Ishikawa (cell line): ENCODE measurements at regions not wholly inside any gene's neighbourhood (a gene's known extent, or its start where the extent isn't known, plus 50 kb on each side); places are given as distances from the start of the nearest gene placed in this dataset.

Experiments
- CREB1 ChIP-seq: IDR thresholded peaks from 2 replicates; pipeline ENCODE4 v1.6.1; 2012; ENCODE audit warnings: low read depth
- EGR1 ChIP-seq: IDR thresholded peaks from 2 replicates; pipeline ENCODE4 v1.6.1; 2012
- EP300 ChIP-seq: IDR thresholded peaks from 2 replicates; pipeline ENCODE4 v1.6.1; 2012; ENCODE audit warnings: borderline replicate concordance
- TAF1 ChIP-seq: IDR thresholded peaks from 2 replicates; pipeline ENCODE4 v1.6.1; 2012; ENCODE audit warnings: low read depth, mild to moderate bottlenecking
- ZBTB7A ChIP-seq: IDR thresholded peaks from 2 replicates; pipeline ENCODE4 v1.6.1; 2012; ENCODE audit warnings: low read depth
- TF ChIP-seq, protein P1 (sequence below): IDR thresholded peaks from 2 replicates; pipeline ENCODE4 v1.6.1; 2012
- TF ChIP-seq, protein P2 (sequence below): IDR thresholded peaks from 2 replicates; pipeline ENCODE4 v1.6.1; 2012; ENCODE audit warnings: low read depth, mild to moderate bottlenecking

DNA sequence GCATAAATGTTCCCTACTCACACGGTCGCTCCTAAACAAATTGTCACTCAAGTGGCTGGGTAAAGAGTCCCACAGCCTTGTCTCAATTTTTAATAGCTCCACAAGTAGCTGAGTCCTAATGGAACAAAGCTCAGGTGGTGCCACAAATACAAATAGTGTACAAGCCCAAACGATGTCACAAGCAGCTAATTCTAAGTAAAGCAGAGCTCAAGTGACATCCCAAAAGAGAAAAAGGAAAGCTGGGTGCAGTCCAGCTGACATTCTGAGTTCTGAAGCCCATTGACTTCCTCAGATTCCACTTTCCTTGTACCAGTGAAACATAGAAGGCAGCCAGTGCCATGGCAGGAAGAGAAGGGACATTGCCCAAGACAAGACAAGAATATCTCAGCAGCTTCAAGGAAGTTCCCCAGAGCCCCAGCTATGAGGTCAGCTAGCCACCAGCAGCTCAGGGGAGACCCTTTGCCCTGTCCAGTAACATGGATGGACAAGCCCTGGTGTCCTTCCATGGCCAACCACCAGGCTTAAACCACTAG lies 231.2 kb upstream of the SGCD start:
- TF ChIP-seq, protein P1, sequence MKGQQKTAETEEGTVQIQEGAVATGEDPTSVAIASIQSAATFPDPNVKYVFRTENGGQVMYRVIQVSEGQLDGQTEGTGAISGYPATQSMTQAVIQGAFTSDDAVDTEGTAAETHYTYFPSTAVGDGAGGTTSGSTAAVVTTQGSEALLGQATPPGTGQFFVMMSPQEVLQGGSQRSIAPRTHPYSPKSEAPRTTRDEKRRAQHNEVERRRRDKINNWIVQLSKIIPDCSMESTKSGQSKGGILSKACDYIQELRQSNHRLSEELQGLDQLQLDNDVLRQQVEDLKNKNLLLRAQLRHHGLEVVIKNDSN, result no peak
- TF ChIP-seq CREB1, result no peak
- no peak for TF ChIP-seq ZBTB7A
- TF ChIP-seq EGR1, result no peak
- TF ChIP-seq TAF1, result no peak
- TF ChIP-seq, protein P2, sequence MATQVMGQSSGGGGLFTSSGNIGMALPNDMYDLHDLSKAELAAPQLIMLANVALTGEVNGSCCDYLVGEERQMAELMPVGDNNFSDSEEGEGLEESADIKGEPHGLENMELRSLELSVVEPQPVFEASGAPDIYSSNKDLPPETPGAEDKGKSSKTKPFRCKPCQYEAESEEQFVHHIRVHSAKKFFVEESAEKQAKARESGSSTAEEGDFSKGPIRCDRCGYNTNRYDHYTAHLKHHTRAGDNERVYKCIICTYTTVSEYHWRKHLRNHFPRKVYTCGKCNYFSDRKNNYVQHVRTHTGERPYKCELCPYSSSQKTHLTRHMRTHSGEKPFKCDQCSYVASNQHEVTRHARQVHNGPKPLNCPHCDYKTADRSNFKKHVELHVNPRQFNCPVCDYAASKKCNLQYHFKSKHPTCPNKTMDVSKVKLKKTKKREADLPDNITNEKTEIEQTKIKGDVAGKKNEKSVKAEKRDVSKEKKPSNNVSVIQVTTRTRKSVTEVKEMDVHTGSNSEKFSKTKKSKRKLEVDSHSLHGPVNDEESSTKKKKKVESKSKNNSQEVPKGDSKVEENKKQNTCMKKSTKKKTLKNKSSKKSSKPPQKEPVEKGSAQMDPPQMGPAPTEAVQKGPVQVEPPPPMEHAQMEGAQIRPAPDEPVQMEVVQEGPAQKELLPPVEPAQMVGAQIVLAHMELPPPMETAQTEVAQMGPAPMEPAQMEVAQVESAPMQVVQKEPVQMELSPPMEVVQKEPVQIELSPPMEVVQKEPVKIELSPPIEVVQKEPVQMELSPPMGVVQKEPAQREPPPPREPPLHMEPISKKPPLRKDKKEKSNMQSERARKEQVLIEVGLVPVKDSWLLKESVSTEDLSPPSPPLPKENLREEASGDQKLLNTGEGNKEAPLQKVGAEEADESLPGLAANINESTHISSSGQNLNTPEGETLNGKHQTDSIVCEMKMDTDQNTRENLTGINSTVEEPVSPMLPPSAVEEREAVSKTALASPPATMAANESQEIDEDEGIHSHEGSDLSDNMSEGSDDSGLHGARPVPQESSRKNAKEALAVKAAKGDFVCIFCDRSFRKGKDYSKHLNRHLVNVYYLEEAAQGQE, result no peak
- TF ChIP-seq EP300, result no peak
